GM18873 (cell line): ENCODE measurements at regions not wholly inside any gene's neighbourhood (a gene's known extent, or its start where the extent isn't known, plus 50 kb on each side); places are given as distances from the start of the nearest gene placed in this dataset.

ENCODE experiments used
- ATAC-seq: cut with Tn5 transposase; IDR thresholded peaks from one replicate; pipeline ENCODE4 v1.9.1; 2021; ENCODE audit warnings: mild to moderate bottlenecking, moderate library complexity, moderate number of reproducible peaks; ENCODE audit not compliant: unreplicated experiment, low FRiP score

GRCh38 chr5:85769347-85769746 lies 848.4 kb upstream of the COX7C start:
- no peak for ATAC-seq

DNA sequence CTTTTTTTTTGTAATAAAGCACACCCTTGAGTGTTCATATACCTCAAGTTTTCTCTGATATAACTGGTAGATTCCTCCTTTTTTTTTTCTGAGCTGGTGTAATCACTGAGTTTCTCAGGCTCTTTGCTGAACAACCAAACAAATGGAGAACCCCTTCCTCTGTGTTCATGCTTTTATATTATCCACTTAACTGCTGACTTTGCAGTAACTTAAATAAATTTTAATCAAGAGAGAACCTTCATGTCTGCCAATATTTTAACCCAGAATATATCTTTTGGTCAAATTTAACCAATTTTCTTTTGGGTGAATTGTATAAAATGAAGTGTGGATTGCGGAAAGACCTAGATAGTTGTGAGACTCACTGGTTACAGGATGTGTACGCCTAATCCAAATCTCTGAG lies 833.0 kb upstream of the COX7C start:
- no peak for ATAC-seq

DNA sequence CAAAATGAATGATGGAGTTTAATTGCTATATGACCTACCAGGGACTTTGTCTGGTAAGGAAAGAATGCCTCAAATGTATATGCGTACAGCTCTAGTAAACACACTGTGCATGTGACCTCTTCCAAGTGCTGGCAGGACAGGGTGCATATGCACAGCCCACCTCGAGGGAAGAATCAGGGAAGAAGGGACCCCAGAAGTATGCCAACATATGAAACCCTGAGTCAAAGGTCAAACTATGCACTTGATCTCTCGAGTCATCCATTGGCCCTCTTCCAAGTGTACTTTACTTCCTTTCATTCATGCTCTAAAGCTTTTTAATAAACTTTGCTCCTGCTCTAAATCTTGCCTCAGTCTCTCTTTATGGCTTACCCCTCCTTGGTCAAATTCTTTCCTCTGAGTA lies 804.6 kb upstream of the COX7C start:
- ATAC-seq = no peak

GRCh38 chr5:85814596-85814995 lies 803.1 kb upstream of the COX7C start:
- no peak for ATAC-seq

DNA sequence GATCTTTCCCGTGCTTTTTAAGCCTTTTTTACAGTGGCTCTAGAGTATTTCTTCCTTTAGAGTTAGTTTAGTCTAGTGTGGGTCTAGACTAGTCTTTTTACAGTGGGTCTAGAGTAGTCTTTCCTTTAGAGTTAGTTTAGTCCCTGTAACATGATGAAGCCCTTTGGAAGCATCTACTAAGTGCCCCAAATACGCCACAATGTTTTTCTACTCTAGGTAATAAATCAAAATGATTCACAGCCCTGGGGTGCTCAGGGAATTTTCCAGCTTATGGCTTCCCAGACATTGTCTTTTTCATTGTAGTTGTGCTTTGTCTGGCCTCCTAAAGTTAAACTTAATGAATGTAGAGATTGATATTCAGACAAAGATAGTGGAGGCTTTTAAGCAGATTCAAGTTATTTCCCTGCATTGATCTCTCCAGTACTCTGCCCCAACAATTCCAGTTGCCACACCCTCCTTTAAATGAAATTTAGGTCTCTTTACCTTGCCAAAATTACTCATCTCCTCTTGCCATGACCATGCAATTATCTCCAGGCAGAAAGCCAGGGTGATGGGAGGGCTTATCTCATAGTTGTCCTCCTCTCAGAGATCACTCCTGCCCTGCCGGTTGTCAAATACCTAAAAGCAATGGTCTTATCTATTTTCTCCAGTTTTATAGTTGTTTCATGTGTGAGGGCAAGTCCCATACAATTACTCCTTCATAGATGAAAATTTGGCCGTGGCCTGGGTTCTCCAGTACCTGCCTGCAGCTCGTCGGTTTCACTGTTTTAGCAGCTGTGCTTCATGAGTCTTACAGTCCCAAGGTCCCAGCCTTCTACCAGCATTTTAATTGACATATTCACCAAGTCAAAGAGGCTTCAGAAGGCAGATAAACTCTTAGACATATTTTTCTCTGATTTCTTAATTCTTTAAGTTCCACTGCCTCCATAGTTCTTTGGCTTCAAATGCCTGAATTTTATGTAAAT lies 794.0 kb upstream of the COX7C start:
- ATAC-seq = no peak

DNA sequence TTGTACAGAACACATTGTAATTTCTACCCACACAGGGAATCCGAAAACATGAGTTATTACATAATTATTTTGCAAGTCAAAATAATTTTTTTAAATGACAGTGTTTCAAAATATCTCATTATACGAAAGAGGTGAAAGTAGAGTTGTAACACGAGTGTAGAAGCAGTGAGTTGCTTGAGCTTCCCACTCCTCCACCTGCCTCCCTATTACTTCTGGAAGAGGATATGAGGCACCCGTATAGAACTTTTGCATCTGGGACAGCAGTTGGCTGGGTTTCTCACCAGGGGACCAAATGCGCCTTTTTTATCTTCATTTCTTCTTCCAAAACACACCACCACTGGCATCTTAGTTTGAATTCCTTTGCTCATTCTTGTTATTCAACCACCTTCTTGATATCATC lies 779.0 kb upstream of the COX7C start:
- no peak for ATAC-seq

DNA sequence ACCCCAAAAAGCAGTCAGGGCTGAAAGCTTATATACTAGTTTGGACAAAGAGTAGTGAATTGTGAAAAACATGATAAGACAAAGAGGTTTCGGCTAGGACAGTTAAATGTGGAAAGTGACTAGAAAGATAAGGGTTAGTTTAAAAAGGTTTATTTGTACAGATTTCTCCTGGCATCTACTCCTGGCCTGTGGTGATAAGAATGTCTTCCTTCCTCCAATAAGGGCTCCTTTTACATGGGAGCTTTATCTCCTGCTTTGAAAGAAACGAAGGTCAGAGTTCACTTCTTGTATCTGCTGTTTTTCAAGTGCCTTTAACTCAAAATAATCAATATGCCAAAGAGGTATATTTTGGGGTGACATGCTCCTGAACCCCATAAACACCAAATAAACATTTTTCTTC lies 776.1 kb upstream of the COX7C start:
- no peak for ATAC-seq

GRCh38 chr5:85843535-85843934 lies 774.2 kb upstream of the COX7C start:
- ATAC-seq = no peak

- ATAC-seq = no peak
These were observed 768.3 kb upstream of the COX7C start for GRCh38 chr5:85849411-85849810.

DNA sequence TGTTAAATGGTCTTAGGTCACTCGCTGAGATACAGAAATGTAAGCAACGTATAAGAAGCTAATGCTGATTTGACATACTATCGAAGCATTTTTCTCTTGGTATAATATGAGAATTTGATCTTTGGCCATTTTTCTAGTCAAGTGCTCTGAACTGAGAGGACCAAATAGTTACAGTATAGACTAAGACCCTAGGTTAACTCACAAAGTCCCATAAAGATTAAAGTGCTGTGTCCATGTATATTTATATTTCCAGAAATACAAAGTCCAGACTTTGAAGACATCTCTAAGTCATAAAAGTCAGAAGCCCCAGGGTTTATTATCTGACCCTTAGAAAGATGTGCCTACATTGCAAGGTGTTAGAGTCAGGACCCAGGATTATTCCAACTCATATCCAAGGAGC lies 752.4 kb upstream of the COX7C start:
- ATAC-seq = no peak

GRCh38 chr5:85868070-85868469 lies 749.7 kb upstream of the COX7C start:
- ATAC-seq = no peak

DNA sequence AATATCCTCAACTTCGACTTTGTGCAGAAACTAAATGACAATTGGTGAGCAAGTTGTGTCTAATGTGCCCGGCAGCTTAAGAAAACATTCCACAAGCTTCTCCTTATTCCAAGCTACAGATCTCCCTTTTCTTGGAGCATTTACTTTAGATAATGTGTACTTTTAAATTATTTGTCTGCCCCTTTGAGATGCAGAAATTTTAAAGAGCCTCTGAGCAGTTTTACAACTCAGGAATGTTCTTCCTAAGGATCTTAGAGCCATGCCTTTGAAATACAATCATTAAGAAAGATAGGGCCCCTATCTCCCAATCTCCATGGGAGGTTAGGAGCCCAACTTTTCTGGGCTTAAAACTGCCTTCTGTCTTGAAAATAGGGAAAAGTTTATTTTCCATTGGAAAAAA lies 723.7 kb upstream of the COX7C start:
- no peak for ATAC-seq

DNA sequence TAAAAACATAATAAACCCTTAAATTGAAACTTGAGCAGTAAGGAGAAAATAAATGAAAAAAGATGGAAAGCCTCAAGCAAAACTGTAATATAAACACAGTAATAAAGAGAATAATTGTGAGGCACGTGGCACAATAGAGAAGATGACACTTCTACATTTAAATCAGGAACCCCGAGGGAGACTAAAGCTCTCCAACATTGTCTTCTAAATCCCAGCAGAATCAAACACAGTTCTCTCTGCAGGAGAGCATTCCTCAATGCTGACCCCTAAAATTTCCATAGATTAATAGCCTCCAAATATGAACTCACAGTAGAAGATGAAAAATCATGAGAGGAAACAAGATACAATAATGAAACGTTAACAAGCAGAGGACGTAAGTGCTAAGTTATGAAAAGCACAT lies 721.2 kb upstream of the COX7C start:
- no peak for ATAC-seq

DNA sequence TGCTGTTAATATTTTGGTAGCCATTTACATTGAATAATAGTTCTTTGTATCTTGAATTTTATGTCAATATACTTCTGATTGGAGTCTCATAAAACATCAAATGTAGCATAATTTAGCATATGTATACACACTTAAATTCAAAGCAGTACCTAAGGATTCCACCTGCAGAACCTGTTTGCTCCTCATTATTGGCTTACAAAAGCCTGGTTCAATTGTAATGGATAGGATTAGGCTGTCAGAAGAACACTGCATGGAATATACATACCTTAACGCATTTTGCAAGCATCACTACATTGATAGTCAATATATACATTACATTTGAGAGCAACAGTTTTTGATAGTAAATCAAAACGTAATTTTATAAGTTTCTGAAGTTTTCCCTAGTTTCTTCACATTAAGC lies 711.3 kb upstream of the COX7C start:
- ATAC-seq = no peak

DNA sequence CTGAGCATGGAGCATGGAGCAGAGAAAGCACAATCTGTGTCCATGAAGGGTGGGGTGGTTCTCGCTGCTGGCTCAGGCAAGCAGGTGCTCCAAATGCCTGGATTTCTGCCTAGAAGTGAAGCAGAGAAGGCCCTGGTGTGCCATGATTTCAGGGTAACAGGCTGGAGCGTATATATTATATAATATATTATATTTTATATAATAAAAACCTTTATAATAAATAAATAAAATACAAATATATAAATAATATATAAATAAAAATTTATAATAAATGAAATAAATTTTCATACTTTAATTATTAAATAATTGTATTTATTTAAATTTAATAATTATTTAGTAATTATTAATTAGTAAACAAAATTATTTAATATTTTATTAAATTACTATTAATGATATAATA lies 707.4 kb upstream of the COX7C start:
- no peak for ATAC-seq

DNA sequence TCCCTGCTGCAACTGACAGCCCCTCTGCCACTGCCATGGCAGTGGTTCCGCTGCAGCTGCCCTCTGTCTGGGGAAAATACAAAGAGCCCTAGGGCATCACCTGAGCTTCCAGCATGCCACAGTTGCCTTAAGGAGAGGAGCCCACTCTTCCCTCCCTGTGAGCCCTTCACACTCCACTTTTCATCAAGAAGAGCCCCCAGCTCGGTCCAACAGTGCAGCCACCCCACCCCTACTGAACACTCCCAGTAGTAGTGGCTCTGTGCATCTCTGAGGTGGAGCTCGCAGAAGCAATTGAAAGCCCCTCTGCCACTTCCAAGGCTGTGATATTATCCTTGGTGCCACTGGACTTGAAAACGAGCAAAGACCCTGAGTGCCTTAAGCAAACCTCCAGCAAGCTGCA lies 696.8 kb upstream of the COX7C start:
- ATAC-seq = no peak

- no peak for ATAC-seq
These were observed 696.2 kb upstream of the COX7C start for GRCh38 chr5:85921590-85921989.

- ATAC-seq = no peak
These were observed 690.1 kb upstream of the COX7C start for GRCh38 chr5:85927632-85928031.

DNA sequence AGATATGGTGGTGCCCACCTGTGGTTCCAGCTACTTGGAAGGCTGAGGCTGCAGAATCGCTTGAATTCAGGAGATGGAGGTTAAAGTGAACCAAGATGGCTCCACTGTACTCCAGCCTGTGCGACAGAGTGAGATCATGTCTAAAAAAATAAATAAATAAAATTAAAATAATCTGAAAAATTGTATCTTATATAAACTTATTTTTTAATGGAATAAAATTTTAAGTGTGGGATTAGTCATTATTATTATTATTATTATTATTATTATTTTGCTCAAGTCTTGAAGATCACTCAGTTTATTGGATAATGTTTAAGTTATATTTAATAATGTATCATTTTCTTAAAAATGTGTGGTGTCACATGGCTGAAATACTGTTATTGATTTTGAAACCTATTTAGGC lies 688.0 kb upstream of the COX7C start:
- ATAC-seq = no peak

- no peak for ATAC-seq
These were observed 686.5 kb upstream of the COX7C start for GRCh38 chr5:85931220-85931619.

GRCh38 chr5:85938201-85938600 lies 679.5 kb upstream of the COX7C start:
- ATAC-seq = no peak

GRCh38 chr5:85951707-85952210 lies 666.0 kb upstream of the COX7C start:
- no peak for ATAC-seq
